HEK293 (cell line): ENCODE measurements at regions not wholly inside any gene's neighbourhood (a gene's known extent, or its start where the extent isn't known, plus 50 kb on each side); places are given as distances from the start of the nearest gene placed in this dataset.

Source experiments
- KLF7 ChIP-seq: fragments of 450-650 bp; formaldehyde crosslinking; IDR thresholded peaks from 2 replicates; pipeline ENCODE4 v1.5.1; 2016; ENCODE audit warnings: missing biosample characterization, missing genetic modification characterization, borderline replicate concordance
- ZBTB7A ChIP-seq: fragments of 450-650 bp; formaldehyde crosslinking; IDR thresholded peaks from 2 replicates; pipeline ENCODE4 v1.5.1; 2016; ENCODE audit warnings: low read depth, missing biosample characterization, missing genetic modification characterization
- ZNF24 ChIP-seq: fragments of 450-650 bp; formaldehyde crosslinking; IDR thresholded peaks from 2 replicates; pipeline ENCODE4 v1.5.1; 2016; ENCODE audit warnings: missing biosample characterization, missing genetic modification characterization
- ZNF302 ChIP-seq: fragments of 450-650 bp; formaldehyde crosslinking; IDR thresholded peaks from 2 replicates; pipeline ENCODE4 v1.5.1; 2016; ENCODE audit warnings: missing biosample characterization, missing genetic modification characterization, low read depth
- ZNF747 ChIP-seq: fragments of 450-650 bp; formaldehyde crosslinking; IDR thresholded peaks from 2 replicates; pipeline ENCODE4 v1.5.1; 2016; ENCODE audit warnings: missing biosample characterization, missing genetic modification characterization
- TF ChIP-seq, protein P1 (sequence below): fragments of 450-650 bp; formaldehyde crosslinking; IDR thresholded peaks from 2 replicates; pipeline ENCODE4 v1.5.1; 2016; ENCODE audit warnings: missing biosample characterization, missing genetic modification characterization
- TF ChIP-seq, protein P2 (sequence below): fragments of 450-650 bp; formaldehyde crosslinking; IDR thresholded peaks from 2 replicates; pipeline ENCODE4 v1.5.1; 2016; ENCODE audit warnings: missing biosample characterization, missing genetic modification characterization
- TF ChIP-seq, protein P3 (sequence below): sonication (generic); formaldehyde crosslinking; IDR thresholded peaks from 2 replicates; pipeline ENCODE4 v1.8.1; 2022; ENCODE audit warnings: mild to moderate bottlenecking, moderate library complexity, missing genetic modification reagents
- TF ChIP-seq, protein P4 (sequence below): fragments of 450-650 bp; formaldehyde crosslinking; IDR thresholded peaks from 2 replicates; pipeline ENCODE4 v1.5.1; 2016; ENCODE audit warnings: missing biosample characterization, missing genetic modification characterization

DNA sequence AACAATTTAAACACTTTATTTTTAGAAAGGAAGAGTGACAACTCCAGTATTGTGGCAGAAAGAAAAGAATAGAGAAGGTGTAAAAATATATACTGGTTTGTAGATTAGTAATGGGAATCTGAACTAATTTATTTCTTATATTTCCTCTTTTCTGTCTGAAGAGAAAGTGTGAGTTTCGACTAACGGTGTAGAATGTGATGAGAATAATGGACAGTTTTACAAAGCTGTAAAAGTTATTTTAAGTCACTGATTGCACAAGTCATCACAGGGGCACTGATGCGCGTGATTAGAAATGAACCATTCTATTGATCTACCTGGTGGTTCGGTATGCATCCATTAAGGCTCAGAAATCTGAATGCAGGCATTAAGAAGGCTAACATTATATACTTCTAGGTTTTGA, 158.5 kb upstream of the ATXN7L3B start:
- TF ChIP-seq, protein P1, sequence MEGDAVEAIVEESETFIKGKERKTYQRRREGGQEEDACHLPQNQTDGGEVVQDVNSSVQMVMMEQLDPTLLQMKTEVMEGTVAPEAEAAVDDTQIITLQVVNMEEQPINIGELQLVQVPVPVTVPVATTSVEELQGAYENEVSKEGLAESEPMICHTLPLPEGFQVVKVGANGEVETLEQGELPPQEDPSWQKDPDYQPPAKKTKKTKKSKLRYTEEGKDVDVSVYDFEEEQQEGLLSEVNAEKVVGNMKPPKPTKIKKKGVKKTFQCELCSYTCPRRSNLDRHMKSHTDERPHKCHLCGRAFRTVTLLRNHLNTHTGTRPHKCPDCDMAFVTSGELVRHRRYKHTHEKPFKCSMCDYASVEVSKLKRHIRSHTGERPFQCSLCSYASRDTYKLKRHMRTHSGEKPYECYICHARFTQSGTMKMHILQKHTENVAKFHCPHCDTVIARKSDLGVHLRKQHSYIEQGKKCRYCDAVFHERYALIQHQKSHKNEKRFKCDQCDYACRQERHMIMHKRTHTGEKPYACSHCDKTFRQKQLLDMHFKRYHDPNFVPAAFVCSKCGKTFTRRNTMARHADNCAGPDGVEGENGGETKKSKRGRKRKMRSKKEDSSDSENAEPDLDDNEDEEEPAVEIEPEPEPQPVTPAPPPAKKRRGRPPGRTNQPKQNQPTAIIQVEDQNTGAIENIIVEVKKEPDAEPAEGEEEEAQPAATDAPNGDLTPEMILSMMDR (tag by site-specific recombination): no peak
- no peak for TF ChIP-seq ZNF24 (tag by site-specific recombination)
- TF ChIP-seq ZNF747 (tag by site-specific recombination): no peak
- TF ChIP-seq ZNF302: no peak
- TF ChIP-seq, protein P2, sequence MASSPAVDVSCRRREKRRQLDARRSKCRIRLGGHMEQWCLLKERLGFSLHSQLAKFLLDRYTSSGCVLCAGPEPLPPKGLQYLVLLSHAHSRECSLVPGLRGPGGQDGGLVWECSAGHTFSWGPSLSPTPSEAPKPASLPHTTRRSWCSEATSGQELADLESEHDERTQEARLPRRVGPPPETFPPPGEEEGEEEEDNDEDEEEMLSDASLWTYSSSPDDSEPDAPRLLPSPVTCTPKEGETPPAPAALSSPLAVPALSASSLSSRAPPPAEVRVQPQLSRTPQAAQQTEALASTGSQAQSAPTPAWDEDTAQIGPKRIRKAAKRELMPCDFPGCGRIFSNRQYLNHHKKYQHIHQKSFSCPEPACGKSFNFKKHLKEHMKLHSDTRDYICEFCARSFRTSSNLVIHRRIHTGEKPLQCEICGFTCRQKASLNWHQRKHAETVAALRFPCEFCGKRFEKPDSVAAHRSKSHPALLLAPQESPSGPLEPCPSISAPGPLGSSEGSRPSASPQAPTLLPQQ (tag by site-specific recombination): no peak
- no peak for TF ChIP-seq KLF7 (tag by site-specific recombination)
- no peak for TF ChIP-seq ZBTB7A (tag by site-specific recombination)
- TF ChIP-seq, protein P3, sequence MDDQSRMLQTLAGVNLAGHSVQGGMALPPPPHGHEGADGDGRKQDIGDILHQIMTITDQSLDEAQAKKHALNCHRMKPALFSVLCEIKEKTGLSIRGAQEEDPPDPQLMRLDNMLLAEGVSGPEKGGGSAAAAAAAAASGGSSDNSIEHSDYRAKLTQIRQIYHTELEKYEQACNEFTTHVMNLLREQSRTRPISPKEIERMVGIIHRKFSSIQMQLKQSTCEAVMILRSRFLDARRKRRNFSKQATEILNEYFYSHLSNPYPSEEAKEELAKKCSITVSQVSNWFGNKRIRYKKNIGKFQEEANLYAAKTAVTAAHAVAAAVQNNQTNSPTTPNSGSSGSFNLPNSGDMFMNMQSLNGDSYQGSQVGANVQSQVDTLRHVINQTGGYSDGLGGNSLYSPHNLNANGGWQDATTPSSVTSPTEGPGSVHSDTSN (CRISPR knock-in tag): no peak
- TF ChIP-seq, protein P4, sequence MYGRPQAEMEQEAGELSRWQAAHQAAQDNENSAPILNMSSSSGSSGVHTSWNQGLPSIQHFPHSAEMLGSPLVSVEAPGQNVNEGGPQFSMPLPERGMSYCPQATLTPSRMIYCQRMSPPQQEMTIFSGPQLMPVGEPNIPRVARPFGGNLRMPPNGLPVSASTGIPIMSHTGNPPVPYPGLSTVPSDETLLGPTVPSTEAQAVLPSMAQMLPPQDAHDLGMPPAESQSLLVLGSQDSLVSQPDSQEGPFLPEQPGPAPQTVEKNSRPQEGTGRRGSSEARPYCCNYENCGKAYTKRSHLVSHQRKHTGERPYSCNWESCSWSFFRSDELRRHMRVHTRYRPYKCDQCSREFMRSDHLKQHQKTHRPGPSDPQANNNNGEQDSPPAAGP: no peak
